HUES6 (cell line): ENCODE measurements at regions not wholly inside any gene's neighbourhood (a gene's known extent, or its start where the extent isn't known, plus 50 kb on each side); places are given as distances from the start of the nearest gene placed in this dataset.

Experiments
- H3K27ac ChIP-seq: 2 replicates; pipeline ENCODE4 v1.7.0; 2013; ENCODE audit warnings: low read depth, mild to moderate bottlenecking, low read length, inconsistent platforms
- H3K27me3 ChIP-seq: 2 replicates; pipeline ENCODE4 v1.6.1; 2013; ENCODE audit warnings: low read length; ENCODE audit not compliant: control insufficient read depth, insufficient read depth
- H3K36me3 ChIP-seq: 2 replicates; pipeline ENCODE4 v1.6.1; 2013; ENCODE audit warnings: low read length; ENCODE audit not compliant: control insufficient read depth, insufficient read depth
- H3K4me1 ChIP-seq: 2 replicates; pipeline ENCODE4 v1.6.1; 2013; ENCODE audit warnings: low read length; ENCODE audit not compliant: control insufficient read depth, insufficient read depth
- H3K4me3 ChIP-seq: 2 replicates; pipeline ENCODE4 v1.5.1; 2013; ENCODE audit warnings: low read depth, low read length
- H3K9ac ChIP-seq: one replicate; pipeline ENCODE4 v1.6.1; 2013; ENCODE audit warnings: mild to moderate bottlenecking, low read length
- H3K9me3 ChIP-seq: 2 replicates; pipeline ENCODE4 v1.6.1; 2013; ENCODE audit warnings: low read depth, low read length; ENCODE audit not compliant: control insufficient read depth, insufficient read depth

GRCh38 chr2:59032499-59032898 is 791.4 kb upstream of the FANCL start:
- H3K36me3 ChIP-seq: no peaks in the 10 kb centered on the region
- no peaks in the 10 kb centered on the region for H3K27me3 ChIP-seq

GRCh38 chr2:59029058-59029457 is 787.9 kb upstream of the FANCL start:
- Histone ChIP-seq H3K4me1 (no peaks in the 10 kb centered on the region), H3K27ac (no peak overlapping the region), H3K36me3 (no peaks in the 10 kb centered on the region), H3K4me3 (no peak overlapping the region), H3K27me3 (no peaks in the 10 kb centered on the region), H3K9ac (no peak overlapping the region), H3K9me3 (no peaks in the 10 kb centered on the region)

More at GRCh38 chr2:59032499-59032898, 791.4 kb upstream of the FANCL start:
- H3K9me3 ChIP-seq: no peaks in the 10 kb centered on the region
- H3K27ac ChIP-seq: no peak overlapping the region
- no peak overlapping the region for H3K4me3 ChIP-seq
- no peak overlapping the region for H3K9ac ChIP-seq
- no peaks in the 10 kb centered on the region for H3K4me1 ChIP-seq

GRCh38 chr2:59027320-59027719 is 786.2 kb upstream of the FANCL start:
- H3K4me1 ChIP-seq: no peaks in the 10 kb centered on the region
- H3K27me3 ChIP-seq: no peaks in the 10 kb centered on the region
- H3K36me3 ChIP-seq: no peaks in the 10 kb centered on the region
- no peaks in the 10 kb centered on the region for H3K9me3 ChIP-seq
- no peak overlapping the region for H3K9ac ChIP-seq
- no peak overlapping the region for H3K4me3 ChIP-seq
- H3K27ac ChIP-seq: no peak overlapping the region

- H3K36me3 ChIP-seq: no peaks in the 10 kb centered on the region
- H3K27me3 ChIP-seq: no peaks in the 10 kb centered on the region
- H3K9me3 ChIP-seq: no peaks in the 10 kb centered on the region
- H3K4me3 ChIP-seq: no peak overlapping the region
- H3K9ac ChIP-seq: no peak overlapping the region
- no peak overlapping the region for H3K27ac ChIP-seq
- no peaks in the 10 kb centered on the region for H3K4me1 ChIP-seq
These were observed 784.1 kb upstream of the FANCL start for GRCh38 chr2:59025157-59025757.

GRCh38 chr2:59021786-59022185 is 780.7 kb upstream of the FANCL start:
- Histone ChIP-seq H3K9me3 (no peaks in the 10 kb centered on the region), H3K4me1 (no peaks in the 10 kb centered on the region), H3K9ac (no peak overlapping the region), H3K27me3 (no peaks in the 10 kb centered on the region), H3K4me3 (no peak overlapping the region), H3K27ac (no peak overlapping the region), H3K36me3 (no peaks in the 10 kb centered on the region)

GRCh38 chr2:59019566-59020159 is 778.5 kb upstream of the FANCL start:
- Histone ChIP-seq H3K27me3 (no peaks in the 10 kb centered on the region), H3K4me1 (no peaks in the 10 kb centered on the region), H3K4me3 (no peak overlapping the region), H3K36me3 (no peaks in the 10 kb centered on the region), H3K9me3 (peaks cover 7% of the 10 kb centered on the region; the same call in 1 of the 2 replicates), H3K27ac (no peak overlapping the region), H3K9ac (no peak overlapping the region)

GRCh38 chr2:59018737-59019136 is 777.6 kb upstream of the FANCL start:
- Histone ChIP-seq H3K27ac (no peak overlapping the region), H3K4me3 (no peak overlapping the region), H3K27me3 (no peaks in the 10 kb centered on the region), H3K9me3 (peaks cover 7% of the 10 kb centered on the region; the same call in 1 of the 2 replicates), H3K9ac (no peak overlapping the region), H3K4me1 (no peaks in the 10 kb centered on the region), H3K36me3 (no peaks in the 10 kb centered on the region)

GRCh38 chr2:59015027-59015426 is 773.9 kb upstream of the FANCL start:
- Histone ChIP-seq H3K27me3 (no peaks in the 10 kb centered on the region), H3K27ac (no peak overlapping the region), H3K36me3 (no peaks in the 10 kb centered on the region), H3K9ac (no peak overlapping the region), H3K4me3 (no peak overlapping the region), H3K4me1 (no peaks in the 10 kb centered on the region), H3K9me3 (peaks cover 7% of the 10 kb centered on the region; the same call in 1 of the 2 replicates)

- H3K36me3 ChIP-seq: no peaks in the 10 kb centered on the region
- H3K27me3 ChIP-seq: no peaks in the 10 kb centered on the region
- no peak overlapping the region for H3K4me3 ChIP-seq
- H3K9me3 ChIP-seq: peaks cover 7% of the 10 kb centered on the region; the same call in 1 of the 2 replicates
- no peak overlapping the region for H3K9ac ChIP-seq
- no peak overlapping the region for H3K27ac ChIP-seq
- H3K4me1 ChIP-seq: no peaks in the 10 kb centered on the region
These were observed 771.8 kb upstream of the FANCL start for GRCh38 chr2:59012971-59013370.

GRCh38 chr2:59012234-59012633 is 771.1 kb upstream of the FANCL start:
- no peak overlapping the region for H3K9ac ChIP-seq
- H3K4me1 ChIP-seq: no peaks in the 10 kb centered on the region
- no peak overlapping the region for H3K27ac ChIP-seq
- H3K4me3 ChIP-seq: no peak overlapping the region
- no peaks in the 10 kb centered on the region for H3K36me3 ChIP-seq
- H3K9me3 ChIP-seq: peaks cover 7% of the 10 kb centered on the region; the same call in 1 of the 2 replicates
- no peaks in the 10 kb centered on the region for H3K27me3 ChIP-seq

- no peak overlapping the region for H3K27ac ChIP-seq
- no peaks in the 10 kb centered on the region for H3K27me3 ChIP-seq
- H3K9me3 ChIP-seq: no peaks in the 10 kb centered on the region
- no peaks in the 10 kb centered on the region for H3K36me3 ChIP-seq
- peaks cover 9% of the 10 kb centered on the region; the same call in 1 of the 2 replicates for H3K4me1 ChIP-seq
- no peak overlapping the region for H3K9ac ChIP-seq
- H3K4me3 ChIP-seq: no peak overlapping the region
These were observed 767.8 kb upstream of the FANCL start for GRCh38 chr2:59008950-59009349.
